HUDEP-2 (cell line): ENCODE measurements at regions not wholly inside any gene's neighbourhood (a gene's known extent, or its start where the extent isn't known, plus 50 kb on each side); places are given as distances from the start of the nearest gene placed in this dataset.

ENCODE experiments used
- DNase-seq, 76 experiments: peaks; one replicate each; lab custom pipeline; 2025; ENCODE audit not compliant: unreplicated experiment in 76 of 76; lab: John Stamatoyannopoulos, UW

- no peak for DNase-seq
Observed at GRCh38 chr12:11446372-11446771, 51.0 kb upstream of the PRB2 start.

DNA sequence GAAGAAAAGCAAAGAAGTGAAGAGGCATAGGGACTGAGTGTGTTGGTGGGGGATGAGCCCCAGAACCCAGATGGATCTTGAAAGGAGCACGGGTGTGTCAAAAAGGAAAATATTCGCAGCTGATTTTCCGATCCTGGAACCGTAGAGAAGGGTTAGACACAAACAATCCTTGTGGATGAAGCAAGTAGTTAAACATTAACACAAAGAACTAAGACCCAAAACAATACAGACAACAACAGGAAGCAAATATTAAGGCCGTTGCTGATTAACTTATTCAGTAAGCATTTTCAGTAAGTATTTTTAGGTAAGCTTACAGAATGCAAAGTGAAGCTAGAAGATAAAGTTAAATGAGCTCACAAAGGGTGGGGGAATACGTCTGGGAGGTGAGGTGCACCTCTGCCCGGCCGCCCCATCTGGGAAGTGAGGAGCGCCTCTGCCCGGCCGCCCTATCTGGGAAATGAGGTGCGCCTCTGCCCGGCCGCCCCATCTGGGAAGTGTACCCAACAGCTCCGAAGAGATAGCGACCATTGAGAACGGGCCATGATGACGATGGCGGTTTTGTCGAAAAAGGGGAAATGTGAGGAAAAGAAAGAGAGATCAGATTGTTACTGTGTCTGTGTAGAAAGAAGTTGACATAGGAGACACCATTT is 62.8 kb upstream of the PRB2 start:
- DNase-seq = no peak

DNA sequence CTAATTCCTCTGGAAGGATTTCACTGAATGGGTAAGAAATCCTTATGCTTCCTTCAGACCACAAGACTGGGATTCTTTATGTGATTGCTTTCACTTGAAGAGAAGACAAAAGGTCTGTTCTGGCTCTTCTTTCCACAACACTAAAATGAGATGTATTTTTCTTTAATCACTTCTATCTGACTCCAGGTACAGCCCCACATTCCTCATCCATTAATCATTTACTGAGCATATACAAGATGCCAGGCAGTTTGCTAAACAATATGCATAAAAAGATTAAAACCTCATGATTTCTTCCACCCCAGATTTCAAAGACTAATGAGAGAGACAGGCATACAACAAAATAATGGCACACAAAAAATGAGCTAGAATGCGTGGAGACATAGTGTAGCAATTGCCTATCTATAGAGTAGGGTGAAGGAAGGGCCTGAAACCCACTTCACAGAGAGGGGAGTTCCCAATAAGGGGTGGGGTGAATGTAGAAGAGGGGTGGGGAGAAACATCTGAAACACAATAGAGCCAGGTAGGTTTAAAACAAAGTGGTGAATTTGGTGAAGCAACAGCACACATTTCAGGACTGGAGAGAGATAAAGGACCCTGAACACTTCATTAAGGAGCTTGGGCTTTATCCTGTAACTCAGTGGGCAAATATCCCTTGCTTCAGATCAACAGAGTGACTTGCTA is 65.1 kb upstream of the PRB2 start:
- no peak for DNase-seq

DNA sequence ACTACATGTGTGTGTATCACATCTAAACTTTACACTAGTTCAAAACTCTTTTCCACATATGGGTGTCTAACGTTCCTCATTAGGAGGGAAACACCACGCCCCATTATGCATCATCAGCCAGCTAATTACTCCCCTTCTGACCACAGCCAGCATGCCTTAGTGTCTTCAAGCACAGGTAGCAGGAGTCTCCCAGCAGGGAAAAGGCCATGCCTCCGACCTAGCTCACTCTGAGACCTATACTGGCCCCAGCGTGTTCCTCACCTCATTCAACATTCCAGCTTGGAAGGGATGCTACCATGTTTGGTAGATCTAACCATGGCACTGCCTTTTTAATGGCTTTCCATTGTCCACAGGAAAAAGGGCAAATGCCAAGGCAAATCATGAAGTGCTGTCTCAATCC is 66.1 kb upstream of the PRB2 start:
- DNase-seq = no peak

DNA sequence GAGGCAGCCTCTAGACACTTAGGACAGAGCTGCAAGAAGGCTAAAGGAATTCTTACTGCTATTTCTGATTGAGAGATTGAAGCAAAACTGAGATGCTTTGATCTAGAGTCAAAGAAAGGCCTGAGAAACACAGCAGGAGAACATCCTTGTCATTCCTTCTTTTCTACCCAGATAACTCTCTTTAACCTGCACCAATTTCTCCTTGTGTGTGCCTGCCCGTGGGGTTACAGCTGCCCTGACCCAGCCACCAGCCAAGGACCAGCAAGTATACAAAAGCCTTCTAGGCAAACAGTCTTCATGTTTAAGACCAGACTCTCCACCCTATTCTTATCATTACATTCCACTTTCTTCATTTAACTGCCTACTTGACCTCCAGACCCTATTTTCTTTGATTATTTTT is 81.7 kb upstream of the PRB2 start:
- DNase-seq = no peak

DNA sequence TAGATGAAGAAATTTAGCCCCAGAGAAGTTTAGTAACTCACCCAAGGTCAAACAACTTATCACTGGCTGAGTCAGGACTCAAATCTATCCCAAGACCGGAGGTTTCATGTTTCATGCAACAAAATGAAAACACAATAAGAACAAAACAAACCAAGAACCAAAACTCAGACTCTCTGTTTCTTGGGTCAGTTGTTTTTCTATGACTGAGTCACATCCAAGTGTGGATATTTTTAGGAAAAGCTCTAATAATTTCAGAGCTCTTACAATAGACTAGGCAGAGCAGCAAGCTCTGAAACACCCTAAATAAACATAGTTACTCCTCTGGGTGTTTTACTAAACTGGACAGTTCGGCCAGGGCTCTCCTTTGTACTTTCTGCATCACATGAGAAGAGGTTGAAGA is 87.6 kb upstream of the PRB2 start:
- DNase-seq = no peak

DNA sequence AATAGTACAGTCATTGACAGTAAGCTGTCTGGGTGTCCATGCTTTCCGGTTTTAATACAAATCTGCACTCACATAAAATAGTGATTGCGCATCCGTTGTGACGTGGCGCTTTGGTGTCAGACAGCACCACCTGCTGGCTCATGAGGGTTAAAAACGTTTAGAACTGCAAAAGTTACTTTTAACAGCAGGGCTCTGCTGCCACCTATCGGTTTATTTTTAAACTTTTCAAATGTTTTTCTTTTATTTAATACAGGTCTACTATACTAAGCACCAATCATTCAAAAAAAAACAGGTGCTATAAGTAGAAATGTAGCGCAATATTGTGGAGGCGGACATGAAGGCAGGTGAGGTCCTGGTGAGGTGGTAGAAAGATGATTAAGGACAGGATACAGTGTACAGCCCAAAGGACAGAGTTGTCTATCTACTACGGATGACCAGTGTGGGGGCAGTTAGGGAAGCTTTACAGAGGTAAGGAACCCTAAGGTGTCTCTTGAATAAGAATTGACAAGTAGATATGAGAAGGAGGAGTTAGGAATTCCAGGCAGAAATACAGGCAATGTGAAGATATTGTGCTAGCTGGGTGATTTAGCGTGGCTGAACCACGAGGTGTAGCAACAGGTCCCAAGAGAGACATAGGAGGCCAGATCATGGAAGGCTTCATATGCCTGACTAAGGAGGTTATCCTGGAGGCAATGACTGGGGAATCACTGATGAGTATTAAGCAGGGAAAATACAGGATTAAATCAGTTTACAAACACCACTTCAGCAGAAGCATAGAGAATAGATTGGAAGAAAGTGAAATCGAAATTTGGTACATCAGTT is 91.5 kb upstream of the PRB2 start:
- DNase-seq = peak in 66 of 76 experiments; percentile 3 to 80 (median 50)

DNA sequence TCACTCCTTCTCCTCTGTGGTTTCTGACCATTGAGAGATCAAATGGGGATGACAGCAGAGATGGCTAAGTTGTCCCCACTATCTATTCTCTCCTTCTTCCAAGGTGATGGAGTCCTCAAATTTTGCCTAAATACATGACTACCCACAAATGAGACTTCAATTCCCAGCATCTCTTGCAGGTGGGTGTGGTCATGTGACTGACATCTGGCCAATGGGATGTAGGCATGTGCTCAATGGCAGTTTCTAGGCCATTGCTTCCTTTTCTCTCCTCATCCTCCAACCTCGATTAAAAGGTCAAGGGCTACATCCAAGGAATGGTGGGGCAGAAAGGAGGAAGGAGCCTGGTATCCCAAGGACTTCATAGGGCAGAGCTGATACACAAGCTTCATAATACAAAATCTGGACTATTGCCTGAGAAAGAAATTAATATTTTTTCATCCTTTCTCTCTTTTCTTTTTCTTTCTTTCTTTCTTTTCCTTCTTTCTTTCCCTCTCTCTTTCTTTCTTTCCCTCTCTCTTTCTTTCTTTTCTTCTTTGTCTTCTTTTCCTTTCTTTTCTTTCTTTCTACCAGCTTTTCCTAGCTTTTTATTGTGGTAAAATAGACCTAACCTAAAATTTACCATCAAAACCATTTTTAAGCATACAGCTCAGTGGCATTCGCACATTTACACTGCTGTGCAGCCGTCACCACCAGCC is 100.9 kb upstream of the PRB2 start:
- DNase-seq = no peak

GRCh38 chr12:11497438-11497837 is 102.1 kb upstream of the PRB2 start:
- DNase-seq = no peak

- DNase-seq = no peak
Observed at GRCh38 chr12:11497995-11498394, 102.6 kb upstream of the PRB2 start.

DNA sequence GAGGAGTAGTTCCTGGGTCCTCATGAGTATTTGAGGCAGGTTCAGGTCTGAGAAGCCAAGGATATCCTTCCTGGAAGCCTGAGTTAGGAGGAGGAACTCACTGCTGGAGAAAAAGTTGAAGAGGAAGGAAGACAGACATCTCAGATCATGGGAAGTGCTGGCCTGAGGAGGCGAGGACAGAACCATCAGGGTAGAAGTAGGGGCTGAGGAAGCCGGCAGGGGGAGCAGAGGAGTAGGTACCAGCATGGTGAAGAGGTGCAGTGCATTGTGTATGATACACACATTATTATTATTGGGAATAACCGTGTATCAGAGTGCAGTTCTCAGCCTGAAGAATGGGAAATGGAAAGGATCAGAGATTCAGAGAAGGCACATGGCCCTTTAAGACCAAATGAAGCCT is 103.2 kb upstream of the PRB2 start:
- DNase-seq = peak in 5 of 76 experiments; percentile 2 to 27 (median 10)

DNA sequence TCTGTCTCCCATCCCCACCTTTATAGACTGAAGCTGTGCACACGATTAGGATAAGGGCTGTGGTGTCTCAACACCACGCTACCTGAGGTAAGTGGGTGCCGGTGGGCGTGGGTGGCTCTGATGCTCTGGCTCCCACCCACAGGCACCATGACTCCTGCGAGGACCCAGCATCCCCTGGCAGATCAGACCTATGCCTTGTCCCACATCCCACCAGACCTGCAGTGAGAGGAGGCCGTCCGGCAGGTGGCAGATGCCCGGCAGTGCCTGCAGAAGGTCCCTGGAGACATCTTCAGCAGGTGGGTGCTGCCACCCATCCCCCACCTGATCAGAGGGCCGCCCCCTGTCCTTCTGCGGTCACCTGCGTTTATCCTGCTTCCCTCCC is 104.4 kb upstream of the PRB2 start:
- no peak for DNase-seq

GRCh38 chr12:11500188-11500860 is 105.0 kb upstream of the PRB2 start:
- peak in 59 of 76 experiments; percentile 4 to 71 (median 44) for DNase-seq

DNA sequence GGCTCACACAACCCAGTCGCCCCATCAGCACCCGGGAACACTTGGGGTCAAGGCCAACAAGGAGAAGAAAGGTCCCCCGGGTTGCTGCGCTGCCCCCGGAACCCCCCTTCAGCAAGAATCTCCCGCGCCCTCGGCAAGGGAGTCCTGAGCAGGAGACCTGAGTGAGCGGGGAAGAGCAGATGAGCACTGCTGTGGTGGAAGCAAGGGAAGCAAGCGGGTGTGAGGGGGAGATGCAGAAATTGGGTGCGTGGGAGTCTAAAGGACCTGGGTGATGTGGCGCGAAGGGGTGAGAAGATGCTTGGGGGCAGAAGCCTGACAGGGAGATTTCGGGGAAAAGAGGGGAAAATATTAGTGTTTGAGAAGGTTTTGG is 105.5 kb upstream of the PRB2 start:
- no peak for DNase-seq

GRCh38 chr12:11508699-11509098 is 113.3 kb upstream of the PRB2 start:
- DNase-seq = no peak

- DNase-seq = no peak
Observed at GRCh38 chr12:11509326-11509725, 114.0 kb upstream of the PRB2 start.

DNA sequence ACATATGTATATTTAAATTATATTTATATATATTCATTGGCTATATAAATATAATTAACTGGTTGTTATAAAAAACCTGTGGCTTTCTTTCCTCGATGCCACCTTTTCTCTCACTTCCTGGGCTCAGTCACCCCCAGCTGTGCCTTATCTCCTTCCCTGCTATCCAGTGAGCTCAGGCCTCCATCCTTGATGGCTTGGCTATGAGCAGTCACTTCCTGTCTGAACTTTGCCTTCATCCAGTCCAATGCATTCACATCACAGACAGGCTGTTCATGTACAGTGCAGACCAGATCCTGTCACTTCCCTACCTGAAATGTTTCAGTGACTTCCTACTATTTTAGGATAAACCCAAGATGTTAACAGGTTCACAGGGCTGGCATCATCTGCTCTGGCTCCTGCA is 115.3 kb upstream of the PRB2 start:
- no peak for DNase-seq

- DNase-seq = peak in 5 of 76 experiments; percentile 4 to 16 (median 4)
Observed at GRCh38 chr12:11513288-11513687, 117.9 kb upstream of the PRB2 start.

GRCh38 chr12:11517080-11517479 is 121.7 kb upstream of the PRB2 start:
- no peak for DNase-seq

DNA sequence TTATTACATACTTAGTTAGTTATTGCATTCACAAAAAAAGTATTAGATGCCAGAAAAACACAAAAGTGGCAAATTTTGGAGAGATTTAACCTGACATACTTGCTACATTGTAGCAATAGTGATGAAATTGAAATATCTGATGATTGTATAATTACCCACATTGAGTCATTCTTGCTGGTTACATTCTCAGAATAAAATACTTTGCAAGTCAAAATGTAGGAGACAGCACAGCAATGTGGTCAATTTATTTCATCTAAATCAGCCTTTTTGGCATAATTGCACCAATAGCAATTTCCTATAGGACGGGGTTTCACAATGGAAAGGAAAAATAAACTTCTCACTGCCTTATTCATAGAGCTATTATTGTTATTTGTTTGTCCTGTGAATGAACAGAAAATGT is 125.0 kb upstream of the ETV6 start:
- DNase-seq = no peak

- DNase-seq = no peak
Observed at GRCh38 chr12:11534064-11534463, 115.4 kb upstream of the ETV6 start.
